Fibroblast of gingiva (primary cell): ENCODE measurements at regions not wholly inside any gene's neighbourhood (a gene's known extent, or its start where the extent isn't known, plus 50 kb on each side); places are given as distances from the start of the nearest gene placed in this dataset.

Source experiments
- DNase-seq: peaks from one replicate; pipeline ENCODE4 v3.0.0-alpha.2; 2011; ENCODE audit warnings: low read depth

GRCh38 chr14:47857646-47858045 is 182.2 kb upstream of the MDGA2 start:
- DNase-seq: no peak

DNA sequence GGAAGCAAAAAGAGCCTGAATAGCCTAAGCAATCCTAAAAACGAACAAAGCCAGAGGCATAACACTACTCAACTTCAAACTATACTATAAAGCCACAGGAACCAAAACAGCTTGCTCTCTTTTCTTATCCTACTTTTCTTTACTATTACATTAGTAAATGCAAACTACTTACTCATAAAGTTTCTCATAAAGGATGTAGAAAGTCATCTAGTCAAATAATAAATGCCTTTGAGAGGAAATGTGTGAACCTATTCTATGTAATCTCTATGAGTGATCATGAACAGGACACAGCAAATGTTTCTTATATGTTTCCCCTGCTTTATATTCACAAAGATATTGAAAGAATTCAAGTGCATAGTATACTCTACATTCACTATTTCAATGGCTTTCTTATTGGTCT is 176.9 kb upstream of the MDGA2 start:
- DNase-seq: no peak

GRCh38 chr14:47846008-47846407 is 170.6 kb upstream of the MDGA2 start:
- DNase-seq: no peak

GRCh38 chr14:47843236-47843635 is 167.8 kb upstream of the MDGA2 start:
- no peak for DNase-seq

GRCh38 chr14:47833011-47833410 is 157.6 kb upstream of the MDGA2 start:
- DNase-seq: no peak

DNA sequence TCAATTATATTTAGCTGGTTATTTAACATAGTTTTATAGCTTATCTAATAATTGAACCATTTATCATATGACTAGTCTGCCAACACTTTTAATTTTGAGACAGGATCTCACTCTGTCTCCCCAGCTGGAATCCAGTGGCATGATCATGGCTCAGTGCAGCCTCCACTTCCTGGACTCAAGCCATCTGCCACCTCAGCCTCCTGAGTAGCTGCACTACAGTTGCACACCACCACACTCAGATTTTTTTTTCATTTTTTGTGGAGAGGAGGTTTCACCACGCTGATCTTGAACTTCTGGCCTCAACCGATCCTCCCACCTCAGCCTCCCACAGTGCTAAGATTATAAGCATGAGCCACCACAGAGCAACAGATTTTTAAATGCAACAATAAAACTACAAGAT is 151.4 kb upstream of the MDGA2 start:
- no peak for DNase-seq

GRCh38 chr14:47822326-47822725 is 146.9 kb upstream of the MDGA2 start:
- no peak for DNase-seq

DNA sequence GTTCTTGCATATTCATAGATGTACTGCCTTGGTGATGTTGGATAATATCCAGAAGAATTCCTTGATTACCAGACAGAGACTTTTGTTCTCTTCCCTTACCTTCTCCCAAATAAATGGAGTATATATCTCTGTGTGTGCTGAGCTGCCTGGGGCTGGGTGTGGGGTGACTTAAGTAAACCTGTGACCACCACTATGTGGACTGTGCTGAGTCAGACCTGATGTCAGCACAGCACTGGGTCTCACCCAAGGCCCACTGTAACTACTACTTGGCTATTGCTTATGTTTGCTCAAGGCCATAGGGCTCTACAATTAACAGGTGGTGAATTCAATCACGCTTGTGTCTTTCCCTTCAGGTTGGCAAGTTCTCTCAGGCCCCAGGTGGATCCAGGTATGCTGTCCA is 145.7 kb upstream of the MDGA2 start:
- DNase-seq: no peak

GRCh38 chr14:47790477-47790876 is 115.1 kb upstream of the MDGA2 start:
- no peak for DNase-seq

- DNase-seq: no peak
Observed at GRCh38 chr14:47785058-47785457, 109.7 kb upstream of the MDGA2 start.

DNA sequence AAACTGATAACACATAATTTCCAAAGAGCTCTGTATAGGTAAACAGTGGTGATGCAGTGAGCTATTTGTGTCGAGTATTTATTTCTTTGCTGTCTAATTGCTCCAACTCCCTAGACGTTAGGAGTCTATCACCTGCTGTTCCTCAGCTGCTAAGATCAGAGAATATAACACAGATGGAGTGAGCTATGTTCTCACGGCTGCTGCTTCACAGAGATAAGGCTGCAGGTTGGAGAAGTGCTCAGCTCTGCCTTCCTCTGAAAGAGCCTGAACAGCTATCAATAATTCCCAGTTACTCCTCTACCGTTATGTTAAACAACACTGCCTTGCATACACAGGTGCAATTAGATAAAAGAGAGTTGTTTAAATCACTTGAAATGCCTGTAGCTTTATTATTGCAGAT is 103.2 kb upstream of the MDGA2 start:
- DNase-seq: no peak

- DNase-seq: no peak
Observed at GRCh38 chr14:47772652-47773051, 97.2 kb upstream of the MDGA2 start.

DNA sequence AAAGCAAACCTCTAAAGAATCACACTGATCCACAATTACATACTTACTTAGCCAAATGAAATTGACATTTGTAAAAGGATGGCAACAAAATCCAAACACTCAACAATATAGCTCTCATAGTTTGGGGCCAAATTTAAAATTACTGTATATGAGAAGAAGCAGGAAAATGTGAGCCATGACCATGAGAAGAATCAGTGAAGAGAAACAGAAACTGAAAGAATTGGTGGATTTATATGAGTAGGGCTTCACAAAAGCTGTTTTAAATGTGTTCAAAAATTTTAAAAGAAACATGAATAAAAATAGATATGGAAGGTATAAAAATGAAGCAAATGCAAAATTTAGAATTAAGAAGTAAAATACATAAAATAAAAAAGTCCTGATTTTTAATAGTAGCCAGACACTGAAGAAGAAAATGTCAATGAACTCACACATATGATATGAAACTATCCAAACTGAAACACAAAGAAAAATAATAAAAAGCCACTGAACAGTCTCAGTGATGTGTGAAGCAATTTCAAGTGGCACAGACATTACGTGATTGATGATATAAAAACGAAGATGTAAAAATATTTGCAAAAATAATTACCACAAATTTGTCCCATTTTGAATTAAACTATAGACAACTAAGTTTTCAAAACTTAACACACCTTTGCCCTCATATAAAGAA is 87.9 kb upstream of the MDGA2 start:
- DNase-seq: no peak

GRCh38 chr14:47746986-47747385 is 71.6 kb upstream of the MDGA2 start:
- no peak for DNase-seq

DNA sequence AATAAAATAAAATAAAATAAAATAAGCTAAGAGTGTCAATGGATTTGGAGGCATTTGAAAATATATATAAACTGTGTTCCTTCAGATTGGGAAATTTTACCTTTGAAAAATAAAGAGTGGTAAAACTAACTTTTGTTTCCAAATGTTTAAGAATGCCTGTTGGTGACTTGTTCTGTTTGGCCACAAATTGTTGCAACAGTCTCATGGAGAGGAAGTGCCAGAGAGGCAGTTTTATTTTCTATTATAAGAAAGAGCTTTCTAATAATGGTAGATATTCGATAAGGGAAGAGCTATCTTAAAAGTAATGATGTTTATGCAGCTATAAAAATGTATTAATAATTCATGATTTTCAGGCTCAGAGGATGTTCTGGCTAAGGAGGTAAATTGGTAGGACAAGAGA is 68.8 kb upstream of the MDGA2 start:
- DNase-seq: no peak

GRCh38 chr14:47739541-47739940 is 64.1 kb upstream of the MDGA2 start:
- no peak for DNase-seq

- no peak for DNase-seq
Observed at GRCh38 chr14:47730296-47730695, 54.9 kb upstream of the MDGA2 start.
